ENCODE measurements at regions not wholly inside any gene's neighbourhood (a gene's known extent, or its start where the extent isn't known, plus 50 kb on each side); places are given as distances from the start of the nearest gene placed in this dataset.

GRCh38 chr22:22403306-22403705 lies 105.2 kb downstream of the ZNF280B start:
- no peak overlapping the region for H3K4me3 ChIP-seq (ENCODE audit: low read depth, low read length)
- no peak for DNase-seq (ENCODE audit: low read depth)
- TF ChIP-seq, protein P1, sequence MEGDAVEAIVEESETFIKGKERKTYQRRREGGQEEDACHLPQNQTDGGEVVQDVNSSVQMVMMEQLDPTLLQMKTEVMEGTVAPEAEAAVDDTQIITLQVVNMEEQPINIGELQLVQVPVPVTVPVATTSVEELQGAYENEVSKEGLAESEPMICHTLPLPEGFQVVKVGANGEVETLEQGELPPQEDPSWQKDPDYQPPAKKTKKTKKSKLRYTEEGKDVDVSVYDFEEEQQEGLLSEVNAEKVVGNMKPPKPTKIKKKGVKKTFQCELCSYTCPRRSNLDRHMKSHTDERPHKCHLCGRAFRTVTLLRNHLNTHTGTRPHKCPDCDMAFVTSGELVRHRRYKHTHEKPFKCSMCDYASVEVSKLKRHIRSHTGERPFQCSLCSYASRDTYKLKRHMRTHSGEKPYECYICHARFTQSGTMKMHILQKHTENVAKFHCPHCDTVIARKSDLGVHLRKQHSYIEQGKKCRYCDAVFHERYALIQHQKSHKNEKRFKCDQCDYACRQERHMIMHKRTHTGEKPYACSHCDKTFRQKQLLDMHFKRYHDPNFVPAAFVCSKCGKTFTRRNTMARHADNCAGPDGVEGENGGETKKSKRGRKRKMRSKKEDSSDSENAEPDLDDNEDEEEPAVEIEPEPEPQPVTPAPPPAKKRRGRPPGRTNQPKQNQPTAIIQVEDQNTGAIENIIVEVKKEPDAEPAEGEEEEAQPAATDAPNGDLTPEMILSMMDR (IDR thresholded peaks at IDR 0.05; ENCODE audit: insufficient read depth, low read length) = no peak

DNA sequence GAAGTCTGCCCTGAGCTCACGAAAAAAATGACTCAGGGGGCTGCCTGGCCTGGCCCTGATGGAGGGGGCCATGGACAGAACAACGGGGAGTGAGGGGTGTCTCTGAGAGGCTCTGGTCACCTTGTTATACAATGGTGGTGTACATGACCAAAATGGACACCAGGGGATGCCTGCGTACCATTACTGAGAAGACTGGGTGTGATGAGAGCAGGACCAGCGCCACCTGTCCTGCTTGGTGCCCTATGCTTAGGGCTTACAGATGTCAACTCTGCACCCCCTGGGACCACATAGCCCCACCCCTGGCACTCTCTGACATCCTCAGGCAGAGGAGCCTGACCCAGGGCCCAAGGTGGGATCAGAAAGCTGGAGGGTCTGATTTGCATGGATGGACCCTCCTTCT lies 104.8 kb downstream of the ZNF280B start:
- TF ChIP-seq, protein P1 (IDR thresholded peaks at IDR 0.05; ENCODE audit: insufficient read depth, low read length) = peak; percentile 5
- no peak for DNase-seq (ENCODE audit: low read depth)
- H3K4me3 ChIP-seq (ENCODE audit: low read depth, low read length) = no peak overlapping the region

GRCh38 chr22:22404598-22405284 lies 103.8 kb downstream of the ZNF280B start:
- DNase-seq (ENCODE audit: low read depth) = no peak
- TF ChIP-seq, protein P1 (IDR thresholded peaks at IDR 0.05; ENCODE audit: insufficient read depth, low read length) = no peak
- H3K4me3 ChIP-seq (ENCODE audit: low read depth, low read length) = no peak overlapping the region

- no peak for DNase-seq (ENCODE audit: low read depth)
- H3K4me3 ChIP-seq (ENCODE audit: low read depth, low read length) = no peak overlapping the region
- TF ChIP-seq, protein P1 (IDR thresholded peaks at IDR 0.05; ENCODE audit: insufficient read depth, low read length) = no peak
Observed at GRCh38 chr22:22406445-22407027, 102.0 kb downstream of the ZNF280B start.

DNA sequence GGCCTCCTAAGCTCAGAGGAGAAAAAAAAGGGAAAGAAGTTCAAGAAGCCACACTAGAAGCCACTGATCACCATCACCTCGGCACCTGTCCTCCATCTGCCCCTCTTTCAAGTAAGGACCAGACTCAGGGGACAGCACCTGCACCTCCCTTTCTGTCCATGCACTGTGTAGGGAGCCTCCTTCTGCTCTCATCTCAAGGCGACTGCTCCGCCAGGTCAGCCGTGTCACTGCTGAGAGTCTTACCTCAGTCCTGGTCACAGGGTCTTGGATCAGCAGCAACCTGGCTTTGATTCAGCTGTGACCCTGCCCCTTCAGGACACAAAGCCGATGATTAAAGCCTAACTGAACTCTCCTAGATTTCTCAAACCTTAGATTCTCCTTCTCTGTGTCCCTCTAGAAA lies 101.5 kb downstream of the ZNF280B start:
- TF ChIP-seq, protein P1 (IDR thresholded peaks at IDR 0.05; ENCODE audit: insufficient read depth, low read length) = no peak
- H3K4me3 ChIP-seq (ENCODE audit: low read depth, low read length) = no peak overlapping the region
- DNase-seq (ENCODE audit: low read depth) = no peak

- H3K4me3 ChIP-seq (ENCODE audit: low read depth, low read length) = no peak overlapping the region
- TF ChIP-seq, protein P1 (IDR thresholded peaks at IDR 0.05; ENCODE audit: insufficient read depth, low read length) = no peak
- DNase-seq (ENCODE audit: low read depth) = no peak
Observed at GRCh38 chr22:22408269-22408668, 100.3 kb downstream of the ZNF280B start.
